ENCODE measurements at regions not wholly inside any gene's neighbourhood (a gene's known extent, or its start where the extent isn't known, plus 50 kb on each side); places are given as distances from the start of the nearest gene placed in this dataset.

- TF ChIP-seq RFX5 (IDR thresholded peaks at IDR 0.05; ENCODE audit: low read depth, low read length) (no peak), FOS (IDR thresholded peaks at IDR 0.05; ENCODE audit: low read depth, low read length) (no peak), POLR2A (IDR thresholded peaks at IDR 0.05; ENCODE audit: low read depth, low read length) (no peak), CEBPB (IDR thresholded peaks at IDR 0.05; ENCODE audit: low read depth, low read length) (peak; percentile 35; the same call in 1 of the 2 replicates), CTCF (conservative IDR thresholded peaks at IDR 0.05; ENCODE audit: low read depth, low read length) (no peak), RCOR1 (IDR thresholded peaks at IDR 0.05; ENCODE audit: insufficient replicate concordance, low read length) (no peak)
Measured at GRCh38 chr15:35691173-35691761, 145.3 kb upstream of the DPH6 start.

Data from IMR-90 (cell line).